Right renal pelvis (tissue), 4 donors: ENCODE measurements at regions not wholly inside any gene's neighbourhood (a gene's known extent, or its start where the extent isn't known, plus 50 kb on each side); places are given as distances from the start of the nearest gene placed in this dataset.
A peak's percentile ranks its signal among the peaks of the same experiment; 100 is the strongest.

ENCODE experiments used
- DNase-seq, 4 donors: peaks; one replicate each; pipeline ENCODE4 v3.0.0-alpha.2; 2013; ENCODE audit warnings: low read depth in 4 of 4, low spot score in 3 of 4, missing footprints in 1 of 4

- DNase-seq = peak; percentile 10 to 16 (median 14)
Observed at GRCh38 chr4:32560306-32560705, 1840.1 kb downstream of the PCDH7 start.

GRCh38 chr4:32562010-32562409 lies 1841.8 kb downstream of the PCDH7 start:
- DNase-seq = no peak

GRCh38 chr4:32564626-32565025 lies 1844.5 kb downstream of the PCDH7 start:
- DNase-seq = no peak

- no peak for DNase-seq
Observed at GRCh38 chr4:32569861-32570260, 1849.7 kb downstream of the PCDH7 start.

GRCh38 chr4:32572366-32572765 lies 1852.2 kb downstream of the PCDH7 start:
- DNase-seq = no peak

- no peak for DNase-seq
Observed at GRCh38 chr4:32574803-32575202, 1854.6 kb downstream of the PCDH7 start.

- DNase-seq = no peak
Observed at GRCh38 chr4:32589097-32589496, 1868.9 kb downstream of the PCDH7 start.

GRCh38 chr4:32589853-32590252 lies 1869.7 kb downstream of the PCDH7 start:
- no peak for DNase-seq

GRCh38 chr4:32597354-32597753 lies 1877.2 kb downstream of the PCDH7 start:
- no peak for DNase-seq

- DNase-seq = no peak
Observed at GRCh38 chr4:32601848-32602247, 1881.7 kb downstream of the PCDH7 start.

GRCh38 chr4:32607978-32608377 lies 1887.8 kb downstream of the PCDH7 start:
- no peak for DNase-seq

- no peak for DNase-seq
Observed at GRCh38 chr4:32624943-32625603, 1904.9 kb downstream of the PCDH7 start.

- no peak for DNase-seq
Observed at GRCh38 chr4:32625687-32626337, 1905.6 kb downstream of the PCDH7 start.

- no peak for DNase-seq
Observed at GRCh38 chr4:32631831-32632230, 1911.7 kb downstream of the PCDH7 start.

- DNase-seq = no peak
Observed at GRCh38 chr4:32633421-32633820, 1913.3 kb downstream of the PCDH7 start.

GRCh38 chr4:32645653-32646052 lies 1925.5 kb downstream of the PCDH7 start:
- no peak for DNase-seq

GRCh38 chr4:32658019-32658418 lies 1937.8 kb downstream of the PCDH7 start:
- DNase-seq = no peak

- DNase-seq = no peak
Observed at GRCh38 chr4:32661229-32661628, 1941.1 kb downstream of the PCDH7 start.

- no peak for DNase-seq
Observed at GRCh38 chr4:32662803-32663202, 1942.6 kb downstream of the PCDH7 start.

- DNase-seq = peak in 1 of 4 donors; percentile 8
Observed at GRCh38 chr4:32672359-32672758, 1952.2 kb downstream of the PCDH7 start.

- no peak for DNase-seq
Observed at GRCh38 chr4:32680946-32681345, 1960.8 kb downstream of the PCDH7 start.

GRCh38 chr4:32684160-32684559 lies 1964.0 kb downstream of the PCDH7 start:
- no peak for DNase-seq
